Esophagus muscularis mucosa (tissue), 3 donors: ENCODE measurements at regions not wholly inside any gene's neighbourhood (a gene's known extent, or its start where the extent isn't known, plus 50 kb on each side); places are given as distances from the start of the nearest gene placed in this dataset.

Experiments
- POLR2A ChIP-seq: fragments of 450-650 bp; IDR thresholded peaks from one replicate; pipeline ENCODE4 v1.6.1; 2017; ENCODE audit warnings: antibody characterized with exemption, moderate library complexity, mild to moderate bottlenecking, low read depth
- POLR2AphosphoS5 ChIP-seq, 2 donors: sonication (generic); formaldehyde crosslinking; IDR thresholded peaks; one replicate each; pipeline ENCODE4 v1.6.1; 2017; ENCODE audit warnings: antibody characterized with exemption in 2 of 2
- TF ChIP-seq, protein P1 (sequence below), 3 experiments: fragments of 200-600 bp in 2 of 3; fragments of 450-650 bp in 1 of 3; sonication (generic) in 2 of 3; IDR thresholded peaks; one replicate each; pipeline ENCODE4 v1.5.1; 2017 to 2019; ENCODE audit warnings: antibody characterized with exemption in 3 of 3, mild to moderate bottlenecking in 2 of 3, moderate library complexity in 1 of 3

DNA sequence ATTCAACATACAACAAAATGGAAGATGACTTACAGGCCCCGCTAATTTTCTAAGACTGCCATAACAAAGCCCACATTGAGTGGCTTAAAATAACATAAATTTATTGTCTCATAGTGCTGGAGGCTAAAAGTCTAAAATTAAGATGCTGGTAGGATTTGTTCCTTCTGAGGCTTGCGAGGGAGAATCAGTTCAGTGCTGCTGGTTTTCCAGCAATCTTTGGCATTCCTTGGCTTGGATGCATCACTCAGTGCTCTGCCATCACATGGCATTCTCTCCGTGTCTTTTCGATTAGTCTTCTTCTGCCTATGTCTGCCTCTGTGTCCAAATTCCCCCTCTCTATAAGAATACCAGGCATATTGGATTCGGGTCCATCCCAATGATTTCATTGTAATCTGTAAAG is 959.3 kb upstream of the TMEFF2 start:
- TF ChIP-seq POLR2AphosphoS5 (IDR thresholded peaks at IDR 0.05) (no peak), POLR2A (no peak)
- TF ChIP-seq, protein P1, sequence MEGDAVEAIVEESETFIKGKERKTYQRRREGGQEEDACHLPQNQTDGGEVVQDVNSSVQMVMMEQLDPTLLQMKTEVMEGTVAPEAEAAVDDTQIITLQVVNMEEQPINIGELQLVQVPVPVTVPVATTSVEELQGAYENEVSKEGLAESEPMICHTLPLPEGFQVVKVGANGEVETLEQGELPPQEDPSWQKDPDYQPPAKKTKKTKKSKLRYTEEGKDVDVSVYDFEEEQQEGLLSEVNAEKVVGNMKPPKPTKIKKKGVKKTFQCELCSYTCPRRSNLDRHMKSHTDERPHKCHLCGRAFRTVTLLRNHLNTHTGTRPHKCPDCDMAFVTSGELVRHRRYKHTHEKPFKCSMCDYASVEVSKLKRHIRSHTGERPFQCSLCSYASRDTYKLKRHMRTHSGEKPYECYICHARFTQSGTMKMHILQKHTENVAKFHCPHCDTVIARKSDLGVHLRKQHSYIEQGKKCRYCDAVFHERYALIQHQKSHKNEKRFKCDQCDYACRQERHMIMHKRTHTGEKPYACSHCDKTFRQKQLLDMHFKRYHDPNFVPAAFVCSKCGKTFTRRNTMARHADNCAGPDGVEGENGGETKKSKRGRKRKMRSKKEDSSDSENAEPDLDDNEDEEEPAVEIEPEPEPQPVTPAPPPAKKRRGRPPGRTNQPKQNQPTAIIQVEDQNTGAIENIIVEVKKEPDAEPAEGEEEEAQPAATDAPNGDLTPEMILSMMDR (IDR thresholded peaks at IDR 0.05), result no peak
